DND-41 (cell line): ENCODE measurements at regions not wholly inside any gene's neighbourhood (a gene's known extent, or its start where the extent isn't known, plus 50 kb on each side); places are given as distances from the start of the nearest gene placed in this dataset.
A peak's percentile ranks its signal among the peaks of the same experiment; 100 is the strongest.
"Not testable (repeated sequence)": the region's sequence is repeated elsewhere in the genome, so short reads cannot be mapped to it uniquely, and the experiment has no call there.

Experiments
- CTCF ChIP-seq: IDR thresholded peaks from 2 replicates; pipeline ENCODE4 v1.5.1; 2012; ENCODE audit warnings: borderline replicate concordance, low read length, moderate library complexity, mild to moderate bottlenecking; ENCODE audit not compliant: poor library complexity, severe bottlenecking; ENCODE audit errors: extremely low read depth
- EZH2 ChIP-seq: IDR thresholded peaks from 3 replicates; pipeline ENCODE4 v1.6.1; 2012; ENCODE audit warnings: borderline replicate concordance, low read depth, mild to moderate bottlenecking, moderate library complexity, low read length, inconsistent platforms; ENCODE audit not compliant: severe bottlenecking

- peak; percentile 39 for TF ChIP-seq CTCF
- TF ChIP-seq EZH2 = not testable (repeated sequence)
Observed at GRCh38 chr7:32691965-32692815, 196.9 kb downstream of the AVL9 start.
